ENCODE measurements at regions not wholly inside any gene's neighbourhood (a gene's known extent, or its start where the extent isn't known, plus 50 kb on each side); places are given as distances from the start of the nearest gene placed in this dataset.
"Not testable (repeated sequence)": the region's sequence is repeated elsewhere in the genome, so short reads cannot be mapped to it uniquely, and the experiment has no call there.

- no peak for DNase-seq (ENCODE audit: low spot score)
- WGBS = 93% methylated on average over 4 of the region's 4 CpGs
- Histone ChIP-seq H3K4me3 (ENCODE audit: low read depth in 1 of 3, low read length in 3 of 3) (no peak overlapping the region), H3K9ac (ENCODE audit: low read depth in 1 of 2, low read length in 2 of 2) (no peak overlapping the region), H3K9me3 (ENCODE audit: control insufficient read depth in 4 of 4, low read length in 3 of 4) (no peaks in the 10 kb centered on the region), H3K36me3 (ENCODE audit: control insufficient read depth in 4 of 4, insufficient read depth in 3 of 4, low read depth in 1 of 4, low read length in 3 of 4) (no peaks in the 10 kb centered on the region), H3K4me1 (ENCODE audit: control insufficient read depth in 4 of 4, insufficient read depth in 4 of 4, low read length in 3 of 4) (no peaks in the 10 kb centered on the region), H3K27ac (ENCODE audit: low read depth in 1 of 2, low read length in 2 of 2) (no peak overlapping the region), H3K27me3 (ENCODE audit: control insufficient read depth in 4 of 4, insufficient read depth in 4 of 4, low read length in 3 of 4) (no peaks in the 10 kb centered on the region)
- TF ChIP-seq ATF3 (IDR thresholded peaks at IDR 0.05) (no peak), NR2F2 (IDR thresholded peaks at IDR 0.05) (no peak), MAX (IDR thresholded peaks at IDR 0.05) (no peak), HNF4A (conservative IDR thresholded peaks at IDR 0.05) (no peak), RAD21 (IDR thresholded peaks at IDR 0.05) (no peak), ZBTB33 (IDR thresholded peaks at IDR 0.05) (no peak), RXRA (IDR thresholded peaks at IDR 0.05) (no peak), JUND (IDR thresholded peaks at IDR 0.05) (no peak), SP1 (IDR thresholded peaks at IDR 0.05) (no peak), YY1 (IDR thresholded peaks at IDR 0.05) (no peak), FOXA2 (IDR thresholded peaks at IDR 0.05) (no peak), HNF4G (IDR thresholded peaks at IDR 0.05) (no peak)
These were observed 67.4 kb upstream of the CNIH3 start for GRCh38 chr1:224548676-224549075.

- 94% methylated on average over 4 of the region's 4 CpGs for WGBS
- not testable (repeated sequence) for H3K9ac ChIP-seq (ENCODE audit: low read depth in 1 of 2, low read length in 2 of 2)
These were observed 64.9 kb upstream of the CNIH3 start for GRCh38 chr1:224551189-224551588.

GRCh38 chr1:224554056-224554455 lies 62.1 kb upstream of the CNIH3 start:
- Histone ChIP-seq H3K9me3 (ENCODE audit: control insufficient read depth in 4 of 4, low read length in 3 of 4) (no peaks in the 10 kb centered on the region), H3K9ac (ENCODE audit: low read depth in 1 of 2, low read length in 2 of 2) (no peak overlapping the region), H3K4me3 (ENCODE audit: low read depth in 1 of 3, low read length in 3 of 3) (no peak overlapping the region), H3K27me3 (ENCODE audit: control insufficient read depth in 4 of 4, insufficient read depth in 4 of 4, low read length in 3 of 4) (no peaks in the 10 kb centered on the region), H3K27ac (ENCODE audit: low read depth in 1 of 2, low read length in 2 of 2) (no peak overlapping the region), H3K4me1 (ENCODE audit: control insufficient read depth in 4 of 4, insufficient read depth in 4 of 4, low read length in 3 of 4) (no peaks in the 10 kb centered on the region), H3K36me3 (ENCODE audit: control insufficient read depth in 4 of 4, insufficient read depth in 3 of 4, low read depth in 1 of 4, low read length in 3 of 4) (no peaks in the 10 kb centered on the region)
- no peak for DNase-seq (ENCODE audit: low spot score)
- 74% methylated on average over 4 of the region's 4 CpGs for WGBS
- TF ChIP-seq JUND (IDR thresholded peaks at IDR 0.05) (no peak), FOXA1 (IDR thresholded peaks at IDR 0.05) (no peak), RAD21 (IDR thresholded peaks at IDR 0.05) (no peak), HNF4A (conservative IDR thresholded peaks at IDR 0.05) (no peak), ZBTB33 (IDR thresholded peaks at IDR 0.05) (no peak), NR2F2 (IDR thresholded peaks at IDR 0.05) (no peak), RXRA (IDR thresholded peaks at IDR 0.05) (no peak)

More at GRCh38 chr1:224551189-224551588, 64.9 kb upstream of the CNIH3 start:
- not testable (repeated sequence) for DNase-seq (ENCODE audit: low spot score); H3K9me3 ChIP-seq (ENCODE audit: control insufficient read depth in 4 of 4, low read length in 3 of 4); H3K4me3 ChIP-seq (ENCODE audit: low read depth in 1 of 3, low read length in 3 of 3); H3K36me3 ChIP-seq (ENCODE audit: control insufficient read depth in 4 of 4, insufficient read depth in 3 of 4, low read depth in 1 of 4, low read length in 3 of 4); H3K27me3 ChIP-seq (ENCODE audit: control insufficient read depth in 4 of 4, insufficient read depth in 4 of 4, low read length in 3 of 4); H3K27ac ChIP-seq (ENCODE audit: low read depth in 1 of 2, low read length in 2 of 2); H3K4me1 ChIP-seq (ENCODE audit: control insufficient read depth in 4 of 4, insufficient read depth in 4 of 4, low read length in 3 of 4)

Measured in liver (tissue), 7 donors.